Effector memory CD8-positive, alpha-beta T cell (primary cell): ENCODE measurements at regions not wholly inside any gene's neighbourhood (a gene's known extent, or its start where the extent isn't known, plus 50 kb on each side); places are given as distances from the start of the nearest gene placed in this dataset.

ENCODE experiments used
- ATAC-seq: fragments of 150-1000 bp; cut with Tn5 transposase; replicated peaks from 2 replicates; pipeline ENCODE4 v1.10.0; 2021; ENCODE audit warnings: mild to moderate bottlenecking, moderate library complexity
- DNase-seq, 3 experiments: peaks; one replicate each; pipeline ENCODE4 v3.0.0; 2021
- H3K27ac Mint-ChIP-seq, 2 donors: one replicate each; pipeline ENCODE4 v1.8.0; 2022; ENCODE audit warnings: mild to moderate bottlenecking in 2 of 2, mixed read lengths in 2 of 2, moderate library complexity in 2 of 2
- H3K27me3 Mint-ChIP-seq, 2 donors: one replicate each; pipeline ENCODE4 v1.8.0; 2022; ENCODE audit warnings: mixed read lengths in 2 of 2
- H3K36me3 Mint-ChIP-seq: one replicate; pipeline ENCODE4 v1.8.0; 2022; ENCODE audit warnings: mild to moderate bottlenecking, moderate library complexity, mixed read lengths; ENCODE audit not compliant: insufficient read depth
- H3K4me1 Mint-ChIP-seq, 2 donors: one replicate each; pipeline ENCODE4 v1.8.0; 2022; ENCODE audit warnings: low read depth in 2 of 2, mixed read lengths in 2 of 2
- H3K4me3 Mint-ChIP-seq, 2 donors: one replicate each; pipeline ENCODE4 v1.8.0; 2022; ENCODE audit warnings: mild to moderate bottlenecking in 2 of 2, mixed read lengths in 2 of 2, moderate library complexity in 2 of 2
- H3K9me3 Mint-ChIP-seq, 2 donors: one replicate each; pipeline ENCODE4 v1.8.0; 2022; ENCODE audit warnings: mixed read lengths in 2 of 2

DNA sequence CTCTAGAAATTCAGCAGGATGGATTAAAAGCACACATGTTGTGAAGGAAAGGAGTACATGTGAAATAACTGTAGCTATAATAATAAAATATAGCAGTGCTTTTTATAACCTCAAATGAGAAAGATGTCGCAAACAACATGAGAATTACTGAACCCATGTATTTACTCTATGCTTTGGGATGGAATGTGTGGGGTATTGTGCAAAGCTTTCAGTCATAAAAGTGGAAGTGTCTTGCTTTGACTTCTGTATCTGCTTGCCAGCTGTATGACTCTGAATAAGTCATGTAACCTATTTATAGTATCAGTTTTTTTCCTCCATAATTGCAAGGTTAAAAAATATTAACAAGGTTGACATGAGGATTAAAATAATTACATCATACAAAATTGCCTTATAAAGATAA is 519.3 kb upstream of the CADM2 start:
- Mint-ChIP-seq H3K36me3 (no peaks in the 10 kb centered on the region), H3K27ac (no peak overlapping the region), H3K9me3 (peaks cover 0 to 5% of the 10 kb centered on the region in 2 donors), H3K4me3 (no peak overlapping the region), H3K4me1 (no peaks in the 10 kb centered on the region), H3K27me3 (no peaks in the 10 kb centered on the region)
- no peak for DNase-seq
- no peak for ATAC-seq

DNA sequence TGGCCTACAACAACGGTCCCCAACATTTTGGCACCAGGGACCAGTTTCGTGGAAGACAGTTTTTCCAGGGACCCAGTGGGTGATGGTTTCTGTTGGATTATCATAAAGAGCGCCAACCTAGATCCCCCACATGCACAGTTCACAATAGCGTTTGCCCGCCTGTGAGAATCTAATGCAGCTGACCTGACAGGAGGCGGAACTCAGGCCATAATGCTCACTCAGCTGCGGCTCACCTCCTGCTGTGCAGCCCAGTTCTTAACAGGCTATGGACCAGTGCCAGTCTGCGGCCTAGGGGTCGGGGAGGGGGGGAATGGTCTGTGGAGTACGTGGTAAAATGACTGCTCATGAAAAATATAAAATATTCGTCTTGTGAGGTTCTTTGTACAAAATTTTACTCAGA is 518.5 kb upstream of the CADM2 start:
- H3K4me3 Mint-ChIP-seq: no peak overlapping the region
- DNase-seq: no peak

DNA sequence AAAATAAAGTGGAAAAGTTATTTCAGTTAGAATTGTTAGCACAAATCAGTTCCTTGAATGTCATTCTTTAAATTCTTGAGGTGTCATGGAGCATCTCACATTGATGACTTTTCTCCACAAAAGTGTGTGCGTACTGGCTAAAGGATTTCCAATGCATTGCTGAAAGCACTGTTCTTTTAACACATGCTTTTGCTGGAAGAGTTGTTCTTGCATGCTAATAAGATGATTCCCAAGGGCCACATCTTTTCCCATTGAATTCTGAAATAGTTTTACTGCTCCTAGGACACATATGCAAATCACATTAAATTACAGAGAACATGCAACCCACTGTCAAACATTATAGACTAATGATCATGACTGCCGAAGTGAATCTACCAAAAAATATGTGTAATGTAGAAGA is 516.3 kb upstream of the CADM2 start:
- Mint-ChIP-seq H3K4me1 (no peaks in the 10 kb centered on the region), H3K9me3 (peaks cover 0 to 5% of the 10 kb centered on the region in 2 donors), H3K36me3 (no peaks in the 10 kb centered on the region), H3K4me3 (no peak overlapping the region), H3K27ac (no peak overlapping the region), H3K27me3 (no peaks in the 10 kb centered on the region)
- ATAC-seq (no peak), DNase-seq (no peak)

More for the DNA sequence above, 518.5 kb upstream of the CADM2 start:
- Mint-ChIP-seq H3K27ac (no peak overlapping the region), H3K4me1 (no peaks in the 10 kb centered on the region), H3K9me3 (peaks cover 0 to 5% of the 10 kb centered on the region in 2 donors), H3K36me3 (no peaks in the 10 kb centered on the region), H3K27me3 (no peaks in the 10 kb centered on the region)
- no peak for ATAC-seq

DNA sequence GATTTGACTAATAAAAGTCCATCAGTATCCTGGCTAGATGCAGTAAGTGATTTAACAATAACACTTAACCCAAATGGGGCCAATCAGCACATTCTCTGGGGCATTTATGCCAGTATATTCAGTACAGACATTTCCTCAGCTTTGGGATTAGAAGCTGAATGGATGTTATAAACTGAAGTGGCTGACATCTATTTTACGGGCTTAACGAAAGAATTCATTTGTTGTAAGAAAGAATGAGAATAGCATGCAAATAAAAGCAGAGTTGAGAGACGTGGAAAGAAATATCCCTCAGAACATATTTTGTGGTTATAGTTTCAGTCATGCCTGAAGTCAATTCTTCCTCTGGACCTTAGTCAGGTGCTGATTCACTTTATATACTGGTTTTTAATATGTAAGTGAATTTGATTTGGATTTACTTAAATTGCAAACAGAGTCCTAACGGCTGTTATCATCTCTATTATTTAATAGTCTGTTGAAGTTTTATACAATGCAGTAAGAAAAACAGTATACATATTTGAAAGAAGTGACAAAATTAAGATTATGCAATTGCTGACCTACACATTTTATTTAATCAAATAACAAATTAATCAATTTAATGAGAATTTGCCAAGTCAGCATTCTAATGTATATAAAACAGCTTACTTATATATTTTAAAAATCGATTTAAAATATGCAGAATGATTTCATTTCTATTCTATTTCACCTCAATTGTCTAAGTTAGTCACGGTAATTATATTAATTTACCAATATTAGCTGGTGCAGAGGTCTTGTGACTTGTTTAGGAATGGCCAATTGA is 513.9 kb upstream of the CADM2 start:
- no peaks in the 10 kb centered on the region for H3K4me1 Mint-ChIP-seq
- H3K4me3 Mint-ChIP-seq: no peak overlapping the region
- DNase-seq: no peak
- ATAC-seq: no peak
- no peak overlapping the region for H3K27ac Mint-ChIP-seq
- H3K27me3 Mint-ChIP-seq: no peaks in the 10 kb centered on the region
- no peaks in the 10 kb centered on the region for H3K36me3 Mint-ChIP-seq
- peaks cover 5 to 7% of the 10 kb centered on the region in 2 donors for H3K9me3 Mint-ChIP-seq

DNA sequence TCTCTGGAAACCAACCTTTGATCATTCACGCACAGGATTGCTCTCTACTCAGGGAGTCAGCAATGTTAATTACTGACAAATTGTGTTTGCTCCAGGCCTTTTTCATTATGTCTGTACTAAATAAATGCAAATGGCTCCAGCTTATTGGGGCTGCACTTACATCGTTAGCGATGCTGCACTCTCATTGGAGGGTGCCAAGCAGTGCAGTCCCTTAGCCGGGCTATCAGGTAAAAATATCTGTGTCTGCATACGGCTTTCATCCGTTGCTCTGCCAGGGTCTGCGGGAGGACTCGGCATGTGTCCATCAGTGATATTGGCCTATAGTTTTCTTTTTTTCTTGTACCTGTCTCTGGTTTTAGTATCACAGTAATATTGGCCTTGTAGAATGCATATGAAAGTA is 471.5 kb upstream of the CADM2 start:
- H3K4me1 Mint-ChIP-seq: no peaks in the 10 kb centered on the region

DNA sequence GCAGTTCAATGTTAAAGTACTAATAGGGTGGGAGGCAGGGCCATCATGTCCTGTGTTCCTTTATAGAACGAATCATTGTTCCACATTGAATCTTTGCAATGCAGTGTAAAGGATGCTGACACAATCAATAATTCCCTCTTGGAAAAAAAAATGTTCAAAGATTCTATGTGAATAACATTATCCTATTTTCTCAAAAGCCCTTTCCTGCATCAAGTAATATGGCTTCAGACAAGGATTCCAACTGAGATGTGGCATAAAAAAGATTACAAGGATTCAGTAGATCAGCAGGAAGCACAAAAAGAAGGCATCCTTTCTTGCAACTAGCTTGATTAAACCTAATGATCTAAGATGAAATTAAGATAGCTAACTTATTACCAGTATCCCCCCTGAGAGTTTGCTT is 454.0 kb upstream of the CADM2 start:
- no peak overlapping the region for H3K4me3 Mint-ChIP-seq
- DNase-seq (no peak), ATAC-seq (no peak)
- H3K27ac Mint-ChIP-seq: no peak overlapping the region
- no peaks in the 10 kb centered on the region for H3K4me1 Mint-ChIP-seq
- H3K9me3 Mint-ChIP-seq: peaks cover 9 to 11% of the 10 kb centered on the region in 2 donors
- no peaks in the 10 kb centered on the region for H3K36me3 Mint-ChIP-seq
- no peaks in the 10 kb centered on the region for H3K27me3 Mint-ChIP-seq

More for the DNA sequence above, 471.5 kb upstream of the CADM2 start:
- Mint-ChIP-seq H3K36me3 (no peaks in the 10 kb centered on the region), H3K4me3 (no peak overlapping the region), H3K27ac (no peak overlapping the region), H3K9me3 (peaks cover 1 to 20% of the 10 kb centered on the region in 2 donors), H3K27me3 (no peaks in the 10 kb centered on the region)
- DNase-seq (no peak), ATAC-seq (no peak)

DNA sequence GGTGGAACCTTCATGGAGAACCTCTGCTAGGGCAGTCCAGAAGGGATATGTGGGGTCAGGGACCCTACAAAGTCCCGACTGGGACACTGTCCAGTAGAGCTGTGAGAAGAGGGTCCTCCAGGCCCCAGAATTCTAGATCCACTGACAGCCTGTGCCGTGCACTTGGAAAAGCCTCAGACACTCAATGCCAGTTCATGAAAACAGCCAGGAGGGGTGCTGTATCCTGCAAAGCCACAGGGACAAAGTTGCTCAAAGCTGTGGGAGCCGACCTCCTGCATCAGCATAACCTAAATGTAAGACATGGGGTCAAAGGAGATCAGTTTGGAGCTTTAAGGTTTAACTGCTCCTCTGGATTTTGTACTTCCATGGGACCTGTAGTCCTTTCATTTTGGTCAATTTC is 448.8 kb upstream of the CADM2 start:
- Mint-ChIP-seq H3K27me3 (no peaks in the 10 kb centered on the region), H3K27ac (no peak overlapping the region), H3K9me3 (peaks cover 8 to 9% of the 10 kb centered on the region in 2 donors), H3K4me3 (no peak overlapping the region), H3K4me1 (no peaks in the 10 kb centered on the region), H3K36me3 (no peaks in the 10 kb centered on the region)
- no peak for DNase-seq
- no peak for ATAC-seq

DNA sequence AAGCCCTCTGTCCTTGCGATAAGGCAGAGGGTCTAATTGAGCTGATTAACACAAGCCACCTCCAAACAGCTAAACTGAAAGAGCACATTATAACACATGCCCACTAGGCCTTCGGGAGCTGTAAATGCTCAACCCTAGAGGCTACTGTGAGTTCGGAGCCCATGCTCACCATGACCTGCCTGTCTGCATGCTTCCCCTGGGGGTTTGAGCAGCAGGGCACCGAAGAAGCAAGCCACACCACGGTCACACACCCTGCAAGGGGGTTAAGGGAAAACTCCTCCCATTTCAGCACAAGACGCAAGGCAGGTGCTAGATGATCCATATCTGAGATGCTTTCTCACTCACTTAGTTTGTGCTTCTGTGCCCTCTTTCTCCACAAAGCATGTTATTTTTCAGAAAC is 435.9 kb upstream of the CADM2 start:
- no peak for ATAC-seq
- no peaks in the 10 kb centered on the region for H3K4me1 Mint-ChIP-seq
- H3K9me3 Mint-ChIP-seq: peaks cover 3 to 8% of the 10 kb centered on the region in 2 donors
- no peak overlapping the region for H3K27ac Mint-ChIP-seq
- no peak for DNase-seq
- no peaks in the 10 kb centered on the region for H3K27me3 Mint-ChIP-seq
- no peak overlapping the region for H3K4me3 Mint-ChIP-seq
- H3K36me3 Mint-ChIP-seq: no peaks in the 10 kb centered on the region

DNA sequence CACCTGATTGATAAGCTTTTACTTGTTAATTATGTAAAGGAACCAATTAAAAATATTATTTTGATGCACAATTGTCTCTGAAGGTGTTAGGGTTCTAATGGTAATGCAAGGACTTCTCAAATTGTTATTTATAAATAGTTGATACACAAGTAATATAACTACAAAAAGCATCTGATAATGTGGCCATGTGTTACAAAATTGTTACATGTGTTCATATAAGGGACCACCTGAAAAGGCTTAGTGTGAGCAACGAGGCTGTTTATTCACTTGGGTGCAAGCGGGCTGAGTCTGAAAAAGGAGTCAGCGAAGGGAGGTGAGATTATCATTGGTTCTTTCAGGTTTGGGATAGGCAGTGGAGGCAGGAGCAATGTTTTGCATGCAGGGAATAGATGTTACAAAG is 421.9 kb upstream of the CADM2 start:
- Mint-ChIP-seq H3K27me3 (no peaks in the 10 kb centered on the region), H3K36me3 (no peaks in the 10 kb centered on the region)

DNA sequence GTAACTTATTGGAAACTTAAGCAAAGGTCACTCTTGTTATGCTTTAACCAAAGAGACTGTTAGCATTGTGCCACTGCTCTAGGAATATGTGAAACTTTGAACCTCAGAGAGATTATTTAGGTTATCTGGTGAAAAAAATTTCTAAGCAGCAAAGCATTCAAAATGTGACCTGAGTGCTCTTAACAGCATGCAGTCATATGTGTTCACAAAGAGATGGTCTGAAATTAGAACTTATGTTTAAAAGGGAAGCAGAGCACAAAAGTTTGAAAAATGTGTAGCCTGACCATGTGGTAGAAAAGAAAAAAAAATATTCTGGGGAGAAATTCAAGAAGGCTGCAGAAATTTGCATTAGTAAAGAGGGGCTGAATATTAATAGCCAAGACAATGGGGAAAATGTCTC is 420.2 kb upstream of the CADM2 start:
- no peak overlapping the region for H3K27ac Mint-ChIP-seq
- DNase-seq: no peak
- no peak for ATAC-seq
- no peaks in the 10 kb centered on the region for H3K4me1 Mint-ChIP-seq
- no peaks in the 10 kb centered on the region for H3K36me3 Mint-ChIP-seq
- no peak overlapping the region for H3K4me3 Mint-ChIP-seq
- peaks cover 13 to 33% of the 10 kb centered on the region in 2 donors for H3K9me3 Mint-ChIP-seq
- H3K27me3 Mint-ChIP-seq: no peaks in the 10 kb centered on the region

More for the DNA sequence above, 421.9 kb upstream of the CADM2 start:
- ATAC-seq: no peak
- H3K27ac Mint-ChIP-seq: no peak overlapping the region
- no peak for DNase-seq
- peaks cover 19 to 40% of the 10 kb centered on the region in 2 donors for H3K9me3 Mint-ChIP-seq
- H3K4me3 Mint-ChIP-seq: no peak overlapping the region
- H3K4me1 Mint-ChIP-seq: no peaks in the 10 kb centered on the region

DNA sequence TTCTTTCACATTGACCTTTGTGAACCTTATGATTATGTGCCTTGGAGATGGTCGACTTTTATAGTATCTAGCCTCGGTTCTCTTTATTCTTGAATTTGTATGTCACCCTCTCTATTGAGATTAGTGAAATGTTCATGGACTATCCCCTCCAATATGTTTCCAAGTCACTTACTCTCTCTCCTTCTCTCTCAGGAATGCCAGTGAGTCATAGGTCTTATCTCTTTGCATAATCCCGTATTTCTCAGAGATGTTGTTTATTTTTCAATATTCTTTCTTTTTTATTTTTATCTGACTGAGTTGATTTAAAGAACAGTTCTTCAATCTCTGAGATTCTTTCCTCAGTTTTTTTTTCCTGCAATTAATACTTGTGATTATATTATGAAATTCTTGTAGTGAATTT is 411.6 kb upstream of the CADM2 start:
- H3K4me1 Mint-ChIP-seq: no peaks in the 10 kb centered on the region
- no peak overlapping the region for H3K4me3 Mint-ChIP-seq
- ATAC-seq (no peak), DNase-seq (no peak)
- no peaks in the 10 kb centered on the region for H3K36me3 Mint-ChIP-seq
- H3K27me3 Mint-ChIP-seq: no peaks in the 10 kb centered on the region
- H3K9me3 Mint-ChIP-seq: peaks cover 6% of the 10 kb centered on the region in 2 donors
- H3K27ac Mint-ChIP-seq: no peak overlapping the region

DNA sequence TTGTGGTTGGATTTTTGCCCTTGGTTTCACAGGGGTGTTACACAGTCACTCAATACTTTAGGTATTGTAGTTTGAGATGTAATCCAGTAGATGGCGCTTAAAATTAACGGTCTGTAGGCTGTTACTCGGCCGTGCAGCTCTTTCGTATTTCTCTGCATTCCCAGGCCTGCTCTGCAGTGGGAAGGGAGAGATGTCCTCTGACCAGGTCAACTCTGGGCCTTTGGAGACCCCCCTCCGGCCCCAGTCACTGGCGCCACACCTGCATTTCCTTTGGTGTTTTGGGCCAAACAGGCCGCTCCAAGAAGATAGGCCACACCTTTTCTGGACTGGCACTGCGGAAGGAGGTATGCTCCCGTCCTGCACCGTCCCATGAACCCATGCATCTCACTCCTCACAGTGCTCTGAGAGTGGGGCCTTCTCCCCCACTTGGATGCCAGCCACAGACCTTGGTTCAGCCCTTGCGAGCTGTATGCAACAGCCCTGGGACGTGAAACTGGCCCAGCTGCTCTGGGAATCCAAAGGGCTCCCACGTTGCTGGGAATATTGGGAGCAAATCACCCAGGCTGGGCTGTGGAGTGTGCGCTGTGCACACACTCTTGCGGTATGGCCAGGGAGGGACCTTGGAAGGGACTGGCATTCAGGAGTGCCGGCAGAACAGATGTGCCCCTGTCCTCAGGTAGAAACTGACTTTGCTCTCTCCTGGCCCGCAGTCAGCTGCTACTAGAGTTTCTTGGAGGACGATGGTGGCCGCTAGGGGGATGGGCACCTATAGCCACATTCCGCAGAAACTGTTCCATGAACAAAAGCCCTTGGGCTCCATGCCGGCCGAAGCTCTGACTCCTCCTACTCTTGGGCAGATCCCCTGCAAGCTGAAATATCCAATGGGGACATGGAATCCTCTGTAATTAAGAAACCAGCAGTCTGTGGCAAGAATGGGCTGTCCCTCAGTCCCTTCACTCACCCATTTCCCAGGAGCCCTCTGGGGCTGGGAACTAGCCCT is 410.5 kb upstream of the CADM2 start:
- no peaks in the 10 kb centered on the region for H3K36me3 Mint-ChIP-seq
- H3K27me3 Mint-ChIP-seq: no peaks in the 10 kb centered on the region
- no peak overlapping the region for H3K27ac Mint-ChIP-seq
- no peak overlapping the region for H3K4me3 Mint-ChIP-seq
- H3K4me1 Mint-ChIP-seq: no peaks in the 10 kb centered on the region
- no peak for ATAC-seq
- peaks cover 6% of the 10 kb centered on the region in 2 donors for H3K9me3 Mint-ChIP-seq
- no peak for DNase-seq

DNA sequence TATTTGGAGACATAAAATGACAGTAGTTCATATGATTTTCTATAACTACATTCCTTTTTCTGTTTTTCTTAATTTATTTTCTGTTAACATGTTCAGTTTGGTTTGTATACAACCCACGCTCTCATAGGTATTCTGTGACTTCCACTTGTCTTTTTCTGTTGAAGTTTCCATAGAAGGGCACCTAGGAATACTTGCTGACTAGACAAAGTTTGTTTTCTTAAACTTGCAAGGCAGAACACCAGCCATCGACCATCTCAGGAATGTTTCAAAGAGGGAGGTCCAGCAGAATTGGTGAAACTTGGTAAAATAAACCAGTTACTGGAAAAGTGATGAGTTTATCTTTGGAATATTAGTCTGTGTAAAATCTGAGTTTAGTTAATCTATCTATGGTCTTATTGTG is 403.2 kb upstream of the CADM2 start:
- no peak overlapping the region for H3K27ac Mint-ChIP-seq
- H3K36me3 Mint-ChIP-seq: no peaks in the 10 kb centered on the region
- no peaks in the 10 kb centered on the region for H3K4me1 Mint-ChIP-seq
- no peak overlapping the region for H3K4me3 Mint-ChIP-seq
- DNase-seq (no peak), ATAC-seq (no peak)
- no peaks in the 10 kb centered on the region for H3K27me3 Mint-ChIP-seq
- peaks cover 0 to 2% of the 10 kb centered on the region in 2 donors for H3K9me3 Mint-ChIP-seq

DNA sequence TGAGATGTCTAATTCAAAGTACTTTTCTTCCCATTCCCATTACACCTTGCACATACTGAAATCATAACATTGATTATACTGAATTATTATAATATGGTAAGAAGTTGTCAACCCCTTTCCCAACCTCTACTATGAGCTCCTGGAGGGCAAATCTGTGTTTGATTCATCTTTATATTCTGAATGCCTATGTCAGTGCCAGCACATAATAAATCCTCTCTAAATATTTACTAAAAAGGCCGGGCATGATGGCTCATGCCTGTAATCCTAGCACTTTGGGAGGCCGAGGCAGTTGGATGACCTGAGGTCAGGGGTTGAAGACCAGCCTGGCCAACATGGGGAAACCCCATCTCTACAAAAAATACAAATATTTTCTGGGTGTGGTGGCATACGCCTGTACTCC is 392.5 kb upstream of the CADM2 start:
- no peaks in the 10 kb centered on the region for H3K4me1 Mint-ChIP-seq
- peaks cover 0 to 4% of the 10 kb centered on the region in 2 donors for H3K9me3 Mint-ChIP-seq
- no peak overlapping the region for H3K27ac Mint-ChIP-seq
- no peaks in the 10 kb centered on the region for H3K27me3 Mint-ChIP-seq
- DNase-seq (no peak), ATAC-seq (no peak)
- H3K4me3 Mint-ChIP-seq: no peak overlapping the region
- H3K36me3 Mint-ChIP-seq: no peaks in the 10 kb centered on the region
